Astrocyte of the spinal cord (primary cell): ENCODE measurements at regions not wholly inside any gene's neighbourhood (a gene's known extent, or its start where the extent isn't known, plus 50 kb on each side); places are given as distances from the start of the nearest gene placed in this dataset.

ENCODE experiments used
- DNase-seq: peaks from one replicate; pipeline ENCODE4 v3.0.0; 2011; ENCODE audit warnings: low read depth, low spot score
- H3K4me3 ChIP-seq: 2 replicates; pipeline ENCODE4 v1.5.1; 2011; ENCODE audit warnings: low read depth, mild to moderate bottlenecking, low read length, moderate library complexity
- in situ Hi-C: cut with HindIII; loops from 2 replicates; pipeline ENCODE4 v1.10.0; 2017; ENCODE audit warnings: low sequenced_read_pairs
- TF ChIP-seq, protein P1 (sequence below): IDR thresholded peaks from 2 replicates; pipeline ENCODE4 v1.5.1; 2012; ENCODE audit warnings: low read depth, mild to moderate bottlenecking, low read length, inconsistent platforms

DNA sequence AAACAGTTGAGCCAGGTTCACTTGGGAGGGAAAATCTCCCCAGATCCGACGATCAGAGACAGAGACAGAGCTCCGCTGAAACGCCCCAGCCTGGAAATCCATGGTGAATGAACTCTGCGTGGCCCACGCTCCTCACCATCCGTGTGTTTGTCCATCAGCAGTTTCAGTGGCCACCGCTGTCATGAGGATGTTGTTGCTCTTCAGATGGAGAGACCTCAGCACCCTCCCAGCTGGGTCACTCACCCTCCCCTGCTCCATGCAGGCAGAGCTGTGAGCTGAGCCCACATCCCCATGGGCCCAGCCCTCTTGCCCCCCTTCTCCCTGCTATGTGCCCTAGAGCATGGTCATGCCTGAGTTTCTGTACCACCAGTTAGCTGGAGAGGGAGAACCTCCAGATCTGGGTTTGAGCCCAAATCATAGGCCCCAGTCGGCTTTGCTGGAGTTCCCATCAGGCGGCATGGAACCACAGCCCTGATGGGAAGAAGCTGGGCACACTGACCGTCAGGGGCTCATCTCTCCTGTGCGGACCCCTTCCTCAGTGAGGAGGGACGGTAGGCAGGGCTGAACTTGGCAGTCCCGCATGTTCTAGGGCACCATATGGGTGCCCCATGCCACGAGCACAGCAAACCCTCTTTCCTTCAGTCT lies 154.4 kb upstream of the COL5A1 start:
- TF ChIP-seq, protein P1, sequence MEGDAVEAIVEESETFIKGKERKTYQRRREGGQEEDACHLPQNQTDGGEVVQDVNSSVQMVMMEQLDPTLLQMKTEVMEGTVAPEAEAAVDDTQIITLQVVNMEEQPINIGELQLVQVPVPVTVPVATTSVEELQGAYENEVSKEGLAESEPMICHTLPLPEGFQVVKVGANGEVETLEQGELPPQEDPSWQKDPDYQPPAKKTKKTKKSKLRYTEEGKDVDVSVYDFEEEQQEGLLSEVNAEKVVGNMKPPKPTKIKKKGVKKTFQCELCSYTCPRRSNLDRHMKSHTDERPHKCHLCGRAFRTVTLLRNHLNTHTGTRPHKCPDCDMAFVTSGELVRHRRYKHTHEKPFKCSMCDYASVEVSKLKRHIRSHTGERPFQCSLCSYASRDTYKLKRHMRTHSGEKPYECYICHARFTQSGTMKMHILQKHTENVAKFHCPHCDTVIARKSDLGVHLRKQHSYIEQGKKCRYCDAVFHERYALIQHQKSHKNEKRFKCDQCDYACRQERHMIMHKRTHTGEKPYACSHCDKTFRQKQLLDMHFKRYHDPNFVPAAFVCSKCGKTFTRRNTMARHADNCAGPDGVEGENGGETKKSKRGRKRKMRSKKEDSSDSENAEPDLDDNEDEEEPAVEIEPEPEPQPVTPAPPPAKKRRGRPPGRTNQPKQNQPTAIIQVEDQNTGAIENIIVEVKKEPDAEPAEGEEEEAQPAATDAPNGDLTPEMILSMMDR = no peak
- no peak overlapping the region for H3K4me3 ChIP-seq
- no peak for DNase-seq
- in situ Hi-C loops = no loop called here

DNA sequence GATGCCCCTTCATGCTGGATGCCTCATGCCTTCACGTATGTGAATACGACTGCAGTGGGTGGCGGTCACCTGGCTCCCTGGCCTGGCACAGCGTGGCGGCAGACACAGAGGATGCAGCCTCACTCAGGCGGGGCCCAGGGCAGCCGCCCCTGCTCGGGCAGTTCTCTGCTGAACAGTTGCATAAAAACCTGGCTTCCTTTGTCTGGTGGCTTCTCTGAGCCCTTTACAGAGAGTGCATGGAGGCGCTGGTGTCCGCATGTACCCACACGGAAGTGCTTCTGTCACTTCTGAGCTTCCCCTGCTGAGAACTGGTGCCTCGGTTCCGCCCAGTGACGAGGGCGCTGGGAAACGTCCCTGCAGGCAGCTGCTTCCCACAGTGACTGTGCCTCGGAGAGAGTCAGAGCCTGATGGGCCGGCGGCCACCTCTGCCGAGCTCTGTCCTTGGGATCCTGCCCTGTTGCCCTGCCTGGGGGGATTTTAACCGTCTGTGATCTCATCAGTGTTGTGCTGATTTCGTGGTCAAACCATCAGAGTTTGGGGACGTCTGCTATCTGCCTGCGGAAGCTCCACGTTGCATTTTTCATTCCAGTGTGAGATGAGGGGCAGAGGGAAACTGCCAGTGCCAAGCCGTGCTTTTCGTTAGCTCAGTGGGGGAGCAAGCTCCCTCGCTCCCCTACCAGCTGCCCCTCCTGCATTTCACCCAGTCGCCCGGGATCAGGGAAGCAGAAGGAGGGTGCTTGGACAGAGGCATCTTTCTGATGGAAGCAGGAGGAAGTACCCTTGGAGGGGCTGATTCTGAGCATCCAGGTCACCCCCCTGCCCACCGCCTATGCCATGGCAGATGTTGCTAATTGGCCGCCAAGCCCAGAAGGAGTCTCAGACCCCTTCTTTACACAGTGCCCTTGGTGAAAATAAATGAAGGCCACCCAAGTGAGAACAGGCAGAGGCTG lies 153.0 kb upstream of the COL5A1 start:
- H3K4me3 ChIP-seq = no peak overlapping the region
- in situ Hi-C loops = no loop called here

DNA sequence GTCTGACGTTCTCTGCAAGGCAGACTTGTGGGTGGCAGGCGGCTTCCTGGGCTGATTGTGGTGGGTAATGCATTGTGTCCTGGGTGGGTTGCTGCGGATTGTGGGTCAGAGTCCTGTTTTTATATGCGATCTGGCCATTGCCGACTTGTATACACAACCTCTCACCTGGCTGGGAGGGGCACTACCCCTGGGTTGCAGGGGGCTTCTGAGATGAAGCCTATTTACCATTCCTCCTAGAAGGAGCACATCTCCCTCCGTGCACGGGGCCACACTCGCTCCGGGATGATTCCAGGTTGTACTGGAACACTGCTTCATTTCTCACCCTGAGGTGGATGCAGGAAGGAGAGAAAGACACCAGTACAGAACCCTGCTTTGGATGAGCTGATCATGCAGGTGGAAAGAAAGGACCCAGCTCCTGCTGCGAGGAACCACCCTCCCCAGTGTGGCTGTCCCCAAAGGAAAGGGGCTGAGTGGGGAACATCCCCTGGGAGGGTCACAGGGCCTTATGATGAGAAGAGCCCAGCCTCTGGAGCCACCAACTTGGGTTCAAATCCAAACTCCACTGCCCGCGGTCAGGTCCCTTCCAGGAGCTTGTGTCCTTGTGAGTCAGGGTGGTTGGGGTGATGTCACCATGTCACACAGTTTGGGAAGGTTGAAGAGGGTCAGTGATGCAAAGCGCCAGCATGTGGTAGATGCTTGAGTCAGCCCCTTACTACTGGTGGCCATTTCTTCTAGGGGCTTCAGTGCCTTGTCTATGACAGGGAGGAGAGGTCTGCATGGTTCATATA lies 151.8 kb upstream of the COL5A1 start:
- H3K4me3 ChIP-seq = no peak overlapping the region
- in situ Hi-C loops = no loop called here
- no peak for DNase-seq
- TF ChIP-seq, protein P1 = no peak

More for the DNA sequence above, 153.0 kb upstream of the COL5A1 start:
- TF ChIP-seq, protein P1 = no peak
- DNase-seq = no peak

DNA sequence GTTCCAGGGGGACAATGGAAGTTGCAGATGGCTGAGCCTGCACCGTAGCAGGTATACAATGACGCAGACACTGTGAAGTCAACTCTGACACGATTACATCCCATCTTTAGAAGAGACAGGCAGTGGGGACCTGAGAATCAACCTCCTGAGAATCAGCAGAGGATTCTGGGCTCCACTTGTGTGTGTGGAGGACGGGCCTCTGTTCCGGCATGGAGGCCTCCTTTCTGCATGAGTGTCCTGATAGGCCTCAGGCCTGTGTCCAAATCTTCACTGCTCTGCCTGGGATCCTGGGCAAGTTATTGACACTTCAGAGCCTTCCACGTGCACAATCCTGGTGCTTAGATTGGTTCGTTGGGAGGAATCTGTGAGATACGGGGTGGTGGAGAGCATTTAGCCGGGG lies 151.2 kb upstream of the COL5A1 start:
- TF ChIP-seq, protein P1 = no peak
- H3K4me3 ChIP-seq = no peak overlapping the region
- in situ Hi-C loops = no loop called here
- DNase-seq = no peak

DNA sequence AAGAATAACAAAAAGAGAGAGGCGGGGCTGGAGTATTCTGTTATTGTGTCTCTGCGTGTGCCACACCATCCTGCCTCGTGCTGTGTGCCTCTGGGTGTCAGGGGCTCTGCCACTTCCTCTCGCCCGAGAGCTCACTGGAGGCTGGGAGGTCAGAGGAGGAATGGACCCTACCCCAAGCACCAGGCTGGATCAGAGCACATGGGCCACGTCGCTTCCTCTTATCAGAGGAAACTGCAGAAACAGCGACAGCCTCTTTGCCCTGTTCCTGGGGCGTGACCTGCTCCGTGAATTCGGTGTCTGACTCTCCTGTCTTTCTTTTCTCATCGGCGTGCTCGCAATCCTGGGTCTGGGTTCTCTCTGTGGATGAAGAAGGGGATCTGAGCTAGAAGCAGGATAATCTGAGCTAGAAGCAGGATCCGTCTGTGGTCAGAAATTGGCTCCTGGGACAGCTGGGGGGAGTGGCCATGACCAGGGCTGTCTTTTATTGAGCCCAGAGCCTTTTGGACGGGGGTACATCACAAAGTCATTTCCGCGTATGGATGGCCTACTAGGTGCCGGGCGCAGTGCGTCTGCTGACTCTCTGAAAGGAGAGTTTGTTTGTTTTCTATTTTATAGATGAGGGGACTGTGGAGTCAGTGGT lies 150.3 kb upstream of the COL5A1 start:
- TF ChIP-seq, protein P1 = no peak
- no peak overlapping the region for H3K4me3 ChIP-seq
- DNase-seq = no peak
- in situ Hi-C loops = no loop called here

DNA sequence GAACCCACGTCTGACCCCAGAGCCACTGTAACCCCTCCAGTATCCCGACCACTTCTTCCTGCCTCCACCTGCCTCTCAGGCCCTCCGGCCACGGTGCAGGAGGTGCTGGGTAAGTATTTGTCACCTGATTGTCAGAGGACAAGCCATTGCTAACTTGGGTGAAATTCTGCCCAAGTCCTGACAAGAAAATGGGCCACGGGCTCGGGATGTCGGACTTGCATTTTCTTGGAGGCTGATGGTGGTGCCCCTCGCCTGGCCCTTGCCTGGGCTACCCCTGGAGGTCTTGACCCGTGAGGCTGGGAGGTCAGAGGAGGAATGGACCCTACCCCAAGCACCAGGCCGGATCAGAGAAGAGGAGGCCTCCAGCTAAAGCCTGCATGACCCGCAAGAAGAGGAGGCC lies 149.7 kb upstream of the COL5A1 start:
- DNase-seq = no peak
- TF ChIP-seq, protein P1 = no peak
- no peak overlapping the region for H3K4me3 ChIP-seq
- in situ Hi-C loops = no loop called here
